ENCODE measurements at regions not wholly inside any gene's neighbourhood (a gene's known extent, or its start where the extent isn't known, plus 50 kb on each side); places are given as distances from the start of the nearest gene placed in this dataset.

DNA sequence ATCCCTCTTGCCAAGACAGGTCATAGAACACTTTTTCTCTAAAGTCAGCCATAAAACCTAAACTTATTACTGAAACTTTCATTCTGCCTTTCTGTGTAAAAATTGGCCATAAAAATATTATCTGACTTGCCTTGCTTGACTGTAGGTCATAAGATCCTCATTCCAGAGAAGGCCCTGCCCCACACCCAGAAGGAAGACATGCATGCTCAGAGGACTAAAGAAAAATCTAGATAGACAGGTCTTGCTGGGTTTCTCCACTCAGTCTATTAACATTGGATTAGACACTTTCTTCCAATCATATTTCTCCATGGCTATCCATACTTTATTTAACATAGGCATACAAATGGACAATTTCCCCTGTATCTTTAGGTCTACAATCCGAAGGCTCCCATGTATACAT is 1066.5 kb downstream of the SLITRK1 start:
- DNase-seq, result no peak

DNA sequence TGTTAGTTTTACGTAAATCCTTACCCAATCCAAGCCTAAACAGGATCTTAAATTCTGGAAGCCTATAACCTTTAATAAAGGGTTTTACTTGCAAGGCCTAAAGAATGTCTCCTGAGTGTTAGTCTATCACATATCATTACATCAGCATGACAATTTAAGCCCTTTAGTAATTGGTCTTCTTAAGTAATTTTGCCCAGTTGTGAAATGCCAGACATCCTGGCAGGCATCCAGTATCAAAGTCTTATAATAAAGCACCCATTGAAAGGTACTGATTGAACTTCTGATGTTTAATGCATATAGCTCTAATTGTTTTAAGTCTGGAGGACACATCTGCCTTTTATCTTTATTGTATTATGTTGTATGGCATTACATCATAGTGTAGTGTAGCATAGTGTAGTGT is 1078.9 kb downstream of the SLITRK1 start:
- DNase-seq, result no peak

DNA sequence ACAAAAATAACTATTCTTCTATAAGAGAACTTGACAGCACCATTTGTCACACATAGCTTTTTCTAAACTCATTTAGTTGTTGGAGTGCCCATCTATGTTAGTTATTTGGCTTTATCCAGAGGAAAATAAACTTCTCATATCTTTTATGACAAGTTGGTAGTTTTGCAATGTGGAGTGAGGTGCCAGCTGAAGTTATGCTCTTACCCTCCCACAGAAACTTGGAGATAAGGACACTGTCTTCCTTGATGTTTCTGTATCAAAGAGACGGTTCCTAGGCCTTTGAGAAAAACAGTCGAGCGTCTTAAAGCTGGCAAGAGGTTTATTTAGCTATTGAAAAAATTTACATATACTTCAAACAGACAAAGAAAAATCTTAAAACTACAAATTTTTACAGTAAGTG is 1079.7 kb downstream of the SLITRK1 start:
- no peak for DNase-seq

DNA sequence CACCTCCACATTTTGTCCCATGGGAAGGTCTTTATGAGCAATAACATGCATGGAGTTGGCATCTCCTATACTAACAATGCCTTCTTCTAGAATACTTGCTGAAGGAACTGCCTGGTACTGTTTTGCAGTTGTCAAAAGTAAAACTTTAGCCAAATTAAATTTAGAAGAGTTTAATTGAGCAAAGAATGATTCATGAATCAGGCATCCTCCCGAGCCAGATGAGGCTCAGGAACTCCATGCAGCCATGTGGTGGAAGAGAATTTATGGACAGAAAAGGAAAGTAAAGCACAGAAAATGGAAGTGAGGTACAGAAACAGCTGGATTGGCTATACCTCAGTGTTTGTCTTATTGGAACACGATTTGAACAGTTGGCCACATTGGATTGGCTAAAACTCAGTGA is 1081.9 kb downstream of the SLITRK1 start:
- DNase-seq, result no peak

DNA sequence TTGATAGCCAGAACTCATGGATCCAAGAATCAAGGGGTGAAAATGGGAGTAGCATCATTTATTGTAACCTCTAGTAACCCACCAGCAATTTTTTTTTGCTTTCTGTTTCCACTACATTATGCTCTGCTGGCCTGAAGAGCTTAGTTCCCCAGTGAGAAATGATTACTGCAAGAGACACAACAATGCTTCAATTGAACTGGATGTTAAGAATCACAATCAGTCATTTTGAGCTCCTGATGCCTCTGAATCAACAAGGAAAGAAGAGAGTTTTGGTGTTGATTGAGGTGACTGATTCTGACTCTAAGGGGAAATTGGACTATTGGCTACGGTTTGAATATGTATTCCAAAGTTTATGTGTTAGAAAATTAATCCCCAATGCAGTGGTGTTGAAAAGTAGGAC is 1084.4 kb downstream of the SLITRK1 start:
- no peak for DNase-seq

DNA sequence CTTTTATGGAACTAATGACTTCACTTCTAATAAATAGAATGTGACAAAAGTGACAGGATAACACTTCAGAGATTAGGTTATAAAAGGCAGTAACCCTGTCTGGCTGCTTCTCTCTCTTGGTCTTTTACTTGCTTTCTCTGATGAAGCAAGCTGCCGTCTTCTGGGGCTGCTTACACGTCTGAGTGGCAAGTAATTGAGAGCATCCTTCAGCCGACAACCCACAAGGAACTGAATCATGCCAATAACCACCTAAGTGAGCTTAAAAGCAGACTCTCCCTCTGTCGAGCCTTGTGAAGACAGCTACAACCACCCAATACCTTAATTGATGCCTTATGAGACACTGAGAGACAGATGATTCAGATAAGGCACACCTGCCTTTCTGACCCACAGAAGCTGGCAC is 1091.2 kb downstream of the SLITRK1 start:
- DNase-seq, result no peak

DNA sequence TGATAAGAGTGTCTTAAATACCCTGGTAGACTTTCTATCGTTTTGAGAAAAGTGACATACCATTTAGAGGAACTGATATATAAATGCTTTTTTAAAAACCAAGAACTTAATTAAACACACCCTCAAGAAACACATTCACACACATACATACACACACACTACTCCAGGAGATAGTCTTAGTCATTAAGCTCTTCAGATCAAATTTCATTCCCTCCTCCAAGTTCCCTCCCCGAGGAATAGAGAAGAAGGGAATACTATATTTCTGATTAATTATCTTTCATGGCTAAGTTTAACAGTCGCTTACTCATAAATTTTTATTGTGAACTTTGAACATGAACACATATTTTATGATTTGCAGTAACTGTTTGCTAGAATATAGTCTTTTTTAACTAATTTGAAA is 1109.5 kb downstream of the SLITRK1 start:
- DNase-seq, result peak; percentile 32

DNA sequence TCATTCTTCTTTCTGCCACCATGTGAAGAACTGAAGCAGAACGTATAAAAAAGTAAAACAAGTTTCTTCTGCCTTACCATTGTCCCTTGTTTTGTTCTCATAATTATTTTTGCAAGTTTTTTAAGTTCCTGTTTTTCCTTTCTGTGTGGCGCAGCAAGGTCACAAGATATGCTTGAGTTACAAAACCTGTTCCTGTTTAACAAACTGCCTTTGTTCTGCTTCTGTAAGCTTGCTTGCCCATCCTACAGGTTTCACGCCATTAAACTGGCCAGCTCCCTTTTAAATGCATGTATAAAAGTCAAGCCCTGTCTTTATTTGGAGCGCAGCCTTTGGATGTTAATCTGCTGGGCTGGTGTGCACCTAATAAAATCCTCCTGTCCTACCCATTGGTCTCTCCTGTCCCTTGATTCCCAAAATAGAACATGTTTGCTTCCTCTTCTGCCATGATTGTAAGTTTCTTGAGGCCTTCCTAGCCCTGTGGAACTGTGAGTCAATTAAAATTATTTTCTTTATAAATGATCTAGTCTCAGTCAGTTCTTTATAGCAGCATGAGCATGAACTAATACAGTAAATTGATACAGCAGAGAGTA is 1115.4 kb downstream of the SLITRK1 start:
- DNase-seq, result no peak

DNA sequence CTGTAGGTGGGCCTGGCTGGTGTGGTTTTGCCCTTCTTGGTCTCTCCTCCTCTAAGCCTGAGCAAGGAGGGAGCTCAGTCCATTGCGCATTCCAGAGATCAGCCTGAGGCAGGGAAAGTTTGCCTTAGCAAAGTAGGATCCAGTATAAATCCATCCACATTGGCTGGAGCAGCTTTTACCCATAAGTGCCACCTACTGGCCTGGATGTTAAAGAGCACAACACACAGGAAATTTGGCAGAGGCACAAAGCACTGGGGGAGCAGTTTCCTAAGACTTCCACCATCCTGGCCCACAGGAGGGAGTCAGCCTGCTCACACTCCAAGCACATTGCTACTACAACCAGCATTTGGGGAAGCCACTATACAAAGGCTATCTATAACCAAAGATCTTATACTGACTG is 1124.2 kb downstream of the SLITRK1 start:
- no peak for DNase-seq

DNA sequence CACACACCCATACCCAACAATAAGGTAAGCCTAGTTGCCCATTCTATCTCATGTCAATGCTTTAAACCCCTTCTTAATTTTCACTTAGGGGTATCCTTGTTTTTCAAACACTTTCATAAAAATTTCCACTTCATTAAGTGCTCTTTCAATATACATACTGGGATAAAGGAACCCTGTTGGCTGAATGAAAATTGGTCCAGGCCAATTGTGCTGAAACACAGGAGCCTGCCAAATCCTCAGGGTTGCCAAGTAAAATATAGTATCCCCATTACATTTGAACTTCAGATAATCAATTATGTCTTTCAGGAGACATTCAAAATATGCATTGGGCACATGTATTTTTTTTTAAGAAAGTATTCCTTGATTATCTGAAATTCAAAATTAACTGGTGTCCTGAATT is 1131.1 kb downstream of the SLITRK1 start:
- no peak for DNase-seq

DNA sequence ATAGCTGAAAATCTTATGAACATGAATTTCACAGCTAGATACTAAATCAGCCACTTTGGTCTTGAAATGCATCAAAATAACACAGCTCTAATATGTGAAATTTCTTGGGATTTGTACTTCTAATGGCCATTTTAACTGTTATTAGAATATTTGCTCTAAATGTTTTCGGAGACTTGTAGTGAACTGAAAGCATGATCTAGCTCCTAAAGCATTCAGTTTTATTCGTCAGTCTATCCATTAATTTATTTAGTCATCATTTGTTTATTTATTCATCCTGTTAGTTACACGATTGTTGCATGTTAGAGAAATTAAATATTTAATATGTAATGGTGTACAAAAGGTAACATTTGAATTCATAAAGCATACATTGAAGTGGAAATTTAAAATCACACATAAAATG is 1132.7 kb downstream of the SLITRK1 start:
- DNase-seq, result no peak

DNA sequence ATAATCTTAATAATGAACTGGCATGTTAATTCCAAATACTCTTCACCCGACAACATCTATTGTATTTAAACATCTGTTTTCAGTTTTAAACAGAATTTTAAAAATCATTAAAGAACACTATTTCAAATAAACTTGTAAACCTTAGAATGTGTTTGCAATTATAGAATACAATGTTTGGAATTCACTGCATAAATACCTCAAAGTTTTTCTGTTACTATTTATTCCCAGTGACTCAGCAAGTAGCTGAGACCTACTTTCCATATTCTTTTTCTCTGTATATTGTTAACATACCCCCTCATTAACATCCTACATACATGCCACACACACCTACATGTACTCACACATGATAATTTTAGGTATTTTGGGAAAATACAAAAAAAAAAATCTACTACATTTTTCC is 1134.3 kb downstream of the SLITRK1 start:
- DNase-seq, result no peak

DNA sequence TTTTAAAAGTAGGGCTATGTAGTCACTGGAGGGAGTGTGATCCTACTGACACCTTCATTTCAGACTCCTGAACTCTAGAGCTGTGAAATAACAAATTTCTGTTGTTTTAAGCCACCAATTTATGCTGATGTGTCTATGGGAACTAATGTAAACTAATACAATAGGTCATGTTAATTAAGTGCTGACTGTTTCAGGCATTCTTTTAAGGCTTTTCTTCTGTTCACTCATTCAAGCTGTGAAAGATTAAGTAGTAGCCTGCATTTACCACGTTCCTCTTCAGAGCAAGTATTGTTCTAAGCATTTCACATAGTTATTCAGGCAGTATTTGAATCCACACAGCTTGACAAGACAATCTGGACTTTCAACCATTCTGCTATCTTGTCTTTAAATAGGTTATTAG is 1135.0 kb downstream of the SLITRK1 start:
- no peak for DNase-seq

DNA sequence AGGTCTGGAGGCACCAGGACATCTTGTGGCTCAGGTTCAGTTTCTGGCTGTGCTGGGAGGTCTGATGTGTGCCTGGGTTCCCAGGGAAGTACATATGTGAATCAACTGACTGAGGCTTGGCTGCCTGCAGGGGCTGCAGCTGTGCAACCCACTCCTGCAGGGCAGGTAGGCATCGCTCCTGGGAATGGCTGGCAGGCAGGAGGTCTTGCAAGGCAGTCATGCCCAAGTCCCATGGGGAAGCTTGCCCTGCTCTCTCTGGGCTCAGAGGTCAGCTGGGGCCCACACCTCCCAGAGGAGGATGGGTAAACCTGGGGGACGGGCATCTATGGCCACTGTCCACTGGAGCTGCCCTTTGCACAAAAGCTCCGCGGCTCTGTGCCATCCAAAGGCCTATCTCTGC is 1141.8 kb downstream of the SLITRK1 start:
- DNase-seq, result no peak

DNA sequence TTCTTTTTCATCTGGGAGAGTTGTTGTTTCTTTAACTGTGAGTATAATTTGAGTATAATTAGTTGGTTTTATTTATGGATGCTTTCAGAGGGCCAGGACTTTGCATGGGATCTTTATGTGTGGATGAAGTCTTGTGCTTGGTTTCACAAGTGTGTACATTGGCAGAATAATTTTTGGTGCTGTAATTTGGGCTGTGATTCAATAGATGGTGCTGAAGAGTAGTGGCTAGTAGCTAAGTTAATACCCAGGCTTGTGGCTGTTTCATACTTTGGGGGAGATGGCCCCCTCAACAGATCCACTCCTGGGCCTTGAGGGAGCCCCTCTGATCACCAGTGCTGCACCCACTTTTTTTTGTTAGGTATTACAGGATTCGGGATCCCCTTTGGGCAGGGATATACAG is 1142.4 kb downstream of the SLITRK1 start:
- DNase-seq, result no peak

DNA sequence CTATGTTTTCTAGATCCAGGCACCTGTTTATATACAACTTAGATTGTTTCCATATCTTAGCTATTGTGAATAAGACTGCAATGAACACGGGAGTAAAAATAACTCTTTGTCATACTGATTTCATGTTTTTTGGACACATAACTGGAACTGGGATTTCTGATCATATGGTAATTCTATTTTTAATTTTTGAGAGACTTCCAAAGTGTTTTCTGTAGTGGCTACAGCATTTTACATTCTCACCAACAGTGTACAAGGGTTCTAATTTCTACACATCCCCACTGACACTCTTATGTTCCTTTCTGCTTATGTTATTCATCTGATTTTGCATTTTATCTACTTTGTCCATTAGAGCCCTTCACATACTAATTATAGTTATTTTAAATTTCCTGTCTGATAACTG is 1152.9 kb downstream of the SLITRK1 start:
- DNase-seq, result no peak

DNA sequence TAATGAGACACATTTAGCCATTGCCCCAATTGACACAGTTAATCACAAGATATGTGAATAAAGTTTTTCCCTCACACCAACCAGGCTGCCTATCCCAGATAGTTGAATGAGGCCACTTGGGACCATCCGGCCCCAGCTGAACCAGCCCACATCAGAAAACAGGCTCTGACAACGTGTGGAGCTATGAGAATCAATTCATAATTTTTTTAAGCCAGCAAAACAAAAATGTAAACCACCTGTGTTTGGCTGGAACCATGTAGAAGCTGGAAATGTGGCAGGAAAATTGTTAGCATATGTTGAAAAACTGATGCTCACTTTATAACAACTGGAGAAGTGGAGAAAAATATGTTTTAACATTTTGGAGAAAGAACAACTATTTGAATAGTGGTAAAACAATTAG is 1161.3 kb downstream of the SLITRK1 start:
- no peak for DNase-seq

DNA sequence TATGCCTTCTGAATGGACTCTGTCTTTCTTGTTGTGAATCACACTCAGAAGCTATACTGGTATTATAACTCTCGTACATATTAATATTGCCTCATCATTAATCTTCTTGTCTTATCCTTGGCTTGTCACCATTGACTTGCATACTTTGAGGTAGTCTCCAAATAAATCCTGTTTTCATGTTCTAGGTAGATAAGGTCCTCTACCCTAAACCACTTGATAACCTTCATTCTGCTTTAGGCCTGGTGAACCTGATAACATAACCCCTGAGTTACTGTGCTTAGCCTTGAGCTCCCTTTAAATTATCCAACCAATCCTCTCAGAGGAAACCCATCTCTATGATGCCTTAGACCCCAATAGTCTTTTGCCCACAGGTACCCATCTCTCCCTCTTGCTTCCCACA is 1162.3 kb downstream of the SLITRK1 start:
- DNase-seq, result no peak

DNA sequence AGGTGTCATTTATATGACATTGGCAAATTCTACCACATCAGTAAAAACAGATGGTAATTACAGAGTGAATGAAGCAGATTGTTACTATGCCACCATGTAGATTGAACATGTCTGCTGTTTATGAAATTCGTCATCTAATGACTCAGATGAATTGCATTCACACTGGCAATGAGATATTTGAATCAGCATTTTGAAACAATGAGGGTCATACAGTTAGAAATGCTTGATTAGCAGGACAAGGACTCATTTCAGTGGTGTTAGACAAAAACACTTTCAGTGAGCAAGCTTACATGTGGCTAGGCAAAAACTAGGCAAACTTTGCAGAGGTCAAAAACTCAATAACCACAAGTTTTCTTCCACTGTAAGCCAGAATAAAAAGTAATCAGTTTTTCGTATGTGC is 1165.0 kb downstream of the SLITRK1 start:
- no peak for DNase-seq

DNA sequence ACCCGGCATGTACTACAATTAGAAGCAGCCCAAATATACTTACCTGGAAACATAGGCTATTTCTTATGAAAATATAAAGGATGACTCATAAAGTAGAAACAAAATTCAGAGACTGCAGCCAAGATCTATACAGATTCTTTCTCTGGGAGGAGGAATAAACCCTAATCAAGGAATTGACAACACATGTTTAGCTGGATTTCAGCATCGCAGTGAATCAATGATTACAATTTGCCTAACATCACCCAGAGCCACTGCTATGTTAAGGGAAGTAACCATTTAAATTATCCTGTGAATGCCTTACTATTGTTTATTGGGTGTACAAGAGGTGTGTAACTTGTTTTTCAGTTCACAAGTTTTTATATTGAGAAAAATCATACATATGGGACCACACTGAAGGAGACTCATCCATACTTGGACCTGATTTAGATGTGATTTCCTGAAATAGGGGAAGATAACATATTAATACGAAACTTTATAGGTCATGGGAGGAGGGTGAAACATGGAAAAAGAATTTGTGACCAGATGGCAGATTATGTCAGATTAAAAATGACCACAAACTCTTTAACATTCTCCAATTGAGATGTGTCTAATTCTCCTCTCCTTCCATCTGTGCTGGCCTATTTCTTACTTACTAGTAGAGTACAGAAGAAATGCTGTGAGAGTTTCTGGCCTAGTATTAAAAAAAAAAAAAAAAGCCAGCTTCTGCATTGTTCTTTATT is 1168.4 kb downstream of the SLITRK1 start:
- no peak for DNase-seq

DNA sequence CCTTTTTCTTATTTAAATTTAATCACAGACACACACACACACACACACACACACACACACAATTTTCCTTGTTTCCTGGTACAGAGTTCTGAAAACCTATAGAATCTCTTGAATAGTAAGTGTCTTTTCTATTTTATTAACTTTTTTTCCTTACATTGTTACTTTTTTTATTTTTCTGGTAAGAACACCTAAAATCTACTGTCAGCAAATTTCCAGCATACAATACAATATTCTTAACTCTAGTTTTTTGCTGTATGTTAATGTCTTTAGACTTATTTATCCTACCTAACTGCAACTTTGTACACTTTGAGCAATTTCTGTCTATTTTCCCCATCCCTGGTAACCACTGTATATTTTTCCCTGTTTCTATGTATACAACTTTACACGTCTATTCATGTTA is 1179.8 kb downstream of the SLITRK1 start:
- DNase-seq, result no peak

DNA sequence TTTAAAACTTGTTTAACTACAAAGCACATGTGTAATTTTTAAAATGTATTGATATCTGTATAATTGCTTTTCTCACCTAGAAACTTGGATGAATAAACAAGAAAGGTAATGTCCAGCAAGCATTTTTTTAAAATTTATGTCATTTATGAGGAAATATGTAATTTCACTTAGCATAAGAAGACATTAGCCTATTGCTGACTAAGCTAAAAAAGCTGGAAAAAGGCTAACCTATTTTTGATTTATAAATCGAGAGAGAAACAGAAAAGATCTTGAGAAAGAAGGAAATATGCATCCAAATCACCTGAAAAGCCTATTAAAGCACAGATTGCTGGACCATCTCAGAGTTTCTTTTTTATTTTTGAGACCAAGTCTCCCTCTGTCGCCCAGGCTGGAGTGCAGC is 1181.3 kb downstream of the SLITRK1 start:
- no peak for DNase-seq

DNA sequence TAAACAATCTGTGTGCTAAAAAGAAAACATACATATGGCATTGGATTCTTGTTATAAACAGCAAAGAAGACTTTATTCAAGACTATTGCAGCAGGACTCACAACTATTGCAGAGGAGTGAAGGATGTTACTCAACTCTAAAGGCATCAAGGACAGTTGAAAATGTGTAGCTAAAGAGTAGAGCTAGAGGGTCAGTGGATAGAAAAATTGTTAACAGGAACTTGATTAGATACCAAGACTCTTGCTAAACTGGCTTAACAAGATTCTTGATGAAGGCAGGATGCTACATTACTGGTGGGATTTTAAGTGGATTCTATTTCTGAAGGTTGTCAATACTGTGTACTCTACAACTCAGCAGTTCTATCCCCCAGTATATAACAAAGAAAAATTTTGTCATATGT is 1183.3 kb downstream of the SLITRK1 start:
- DNase-seq, result no peak

DNA sequence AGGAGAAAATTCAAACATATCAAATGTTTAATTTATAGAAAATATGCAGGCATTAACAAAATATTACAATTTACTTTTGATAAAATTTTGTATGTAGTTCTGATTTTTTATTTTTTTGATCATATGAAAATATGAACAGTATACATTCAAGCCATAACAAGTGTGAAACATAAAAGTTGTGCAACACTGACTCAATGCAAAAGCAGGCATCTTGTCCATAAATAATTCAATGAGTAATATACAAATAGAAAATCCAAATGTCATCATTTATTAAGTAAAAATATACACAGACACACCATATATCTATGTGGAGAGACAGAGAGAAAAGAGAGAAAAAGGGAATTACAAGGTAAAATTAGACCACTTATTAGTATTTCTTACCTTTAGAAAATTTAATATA is 1183.9 kb downstream of the SLITRK1 start:
- no peak for DNase-seq

DNA sequence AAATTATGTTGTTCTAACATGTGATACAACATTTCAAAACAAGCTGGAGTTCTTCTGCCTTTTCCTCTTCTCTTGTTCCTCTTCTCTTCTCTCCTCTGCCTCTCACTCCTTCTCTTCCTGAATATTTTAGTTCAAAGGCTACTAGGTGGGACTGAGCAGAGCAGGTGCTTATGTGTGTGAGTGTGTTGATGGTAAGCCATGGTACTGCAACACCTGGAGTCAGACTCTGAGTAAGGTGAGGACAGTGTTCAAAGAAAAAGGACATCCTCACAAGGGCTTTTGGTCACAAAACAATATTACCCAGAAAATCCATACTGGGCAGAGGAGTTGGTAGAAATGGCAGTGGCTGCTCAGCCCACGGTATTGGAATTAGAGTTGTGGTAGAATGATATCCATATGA is 1188.7 kb downstream of the SLITRK1 start:
- DNase-seq, result no peak

All from left kidney (tissue), 1 donor.